LoVo (cell line): ENCODE measurements at regions not wholly inside any gene's neighbourhood (a gene's known extent, or its start where the extent isn't known, plus 50 kb on each side); places are given as distances from the start of the nearest gene placed in this dataset.

Experiments
- DNase-seq: peaks from one replicate; pipeline ENCODE4 v3.0.0-alpha.2; 2016; ENCODE audit warnings: low spot score

- DNase-seq: no peak
These were observed 70.7 kb downstream of the RBFOX3 start for GRCh38 chr17:79539944-79540705.

- no peak for DNase-seq
These were observed 72.6 kb downstream of the RBFOX3 start for GRCh38 chr17:79538291-79538690.

DNA sequence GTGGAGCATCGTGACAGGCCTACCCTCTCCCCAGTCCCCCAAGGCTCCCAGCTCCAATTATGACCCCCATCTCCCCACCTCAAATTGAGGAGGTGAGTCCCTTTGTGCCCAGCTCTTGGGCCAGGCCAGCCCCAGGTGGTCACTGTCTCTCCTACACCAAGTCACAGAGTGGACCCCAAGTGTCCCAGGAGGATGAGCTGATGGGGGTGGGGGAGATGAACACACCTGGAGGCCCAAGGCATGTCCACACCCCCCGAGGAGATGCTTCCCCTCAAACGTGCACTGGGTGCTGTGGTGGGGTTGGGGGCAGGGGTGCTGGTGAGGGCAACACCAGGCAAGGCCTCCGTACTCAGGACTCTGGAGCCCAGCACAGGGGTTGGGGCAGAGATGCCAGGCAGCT is 73.2 kb downstream of the RBFOX3 start:
- DNase-seq: no peak

- no peak for DNase-seq
These were observed 73.8 kb downstream of the RBFOX3 start for GRCh38 chr17:79537061-79537460.

DNA sequence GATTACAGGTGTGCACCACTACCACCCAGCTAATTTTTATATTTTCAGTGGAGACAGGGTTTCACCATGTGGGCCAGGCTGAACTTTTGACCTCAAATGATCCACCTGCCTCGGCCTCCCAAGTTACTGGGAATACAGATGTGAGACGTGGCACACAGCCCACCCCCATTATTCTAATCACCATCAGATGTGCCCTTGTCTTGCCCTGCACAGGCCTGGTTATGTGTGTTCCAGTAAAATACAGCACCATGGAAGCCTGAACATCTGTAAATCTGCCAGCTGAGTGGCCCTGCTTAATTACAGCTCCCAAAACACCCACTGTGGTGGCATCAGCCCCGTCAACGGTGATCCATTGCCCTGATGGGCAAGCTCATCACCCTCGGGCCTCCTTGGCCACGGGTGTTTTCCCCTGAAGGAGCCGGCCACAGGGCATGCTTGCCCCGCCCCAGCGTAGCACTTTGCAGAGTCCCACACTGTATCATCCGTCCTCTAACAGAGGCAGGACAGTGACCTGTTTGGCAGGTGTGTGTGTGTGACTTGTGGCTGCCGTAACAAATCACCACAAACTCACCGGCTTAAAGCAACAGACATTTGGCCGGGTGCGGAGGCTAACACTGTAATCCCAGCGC is 74.5 kb downstream of the RBFOX3 start:
- no peak for DNase-seq

DNA sequence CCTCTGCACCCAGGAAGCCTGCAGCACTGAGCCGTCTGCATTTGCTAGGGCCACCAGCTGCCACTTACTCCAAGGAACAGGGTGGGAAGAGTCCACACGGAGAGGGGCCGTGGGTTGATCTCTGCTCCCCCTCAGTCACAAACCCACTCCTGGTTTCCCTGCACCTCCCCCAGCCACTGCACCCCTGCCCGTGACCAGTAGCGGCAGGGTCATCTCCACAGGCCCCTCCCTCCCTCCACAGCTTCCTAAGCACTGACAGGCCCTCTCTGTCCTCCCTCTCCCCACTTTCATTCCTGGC is 75.2 kb downstream of the RBFOX3 start:
- no peak for DNase-seq

DNA sequence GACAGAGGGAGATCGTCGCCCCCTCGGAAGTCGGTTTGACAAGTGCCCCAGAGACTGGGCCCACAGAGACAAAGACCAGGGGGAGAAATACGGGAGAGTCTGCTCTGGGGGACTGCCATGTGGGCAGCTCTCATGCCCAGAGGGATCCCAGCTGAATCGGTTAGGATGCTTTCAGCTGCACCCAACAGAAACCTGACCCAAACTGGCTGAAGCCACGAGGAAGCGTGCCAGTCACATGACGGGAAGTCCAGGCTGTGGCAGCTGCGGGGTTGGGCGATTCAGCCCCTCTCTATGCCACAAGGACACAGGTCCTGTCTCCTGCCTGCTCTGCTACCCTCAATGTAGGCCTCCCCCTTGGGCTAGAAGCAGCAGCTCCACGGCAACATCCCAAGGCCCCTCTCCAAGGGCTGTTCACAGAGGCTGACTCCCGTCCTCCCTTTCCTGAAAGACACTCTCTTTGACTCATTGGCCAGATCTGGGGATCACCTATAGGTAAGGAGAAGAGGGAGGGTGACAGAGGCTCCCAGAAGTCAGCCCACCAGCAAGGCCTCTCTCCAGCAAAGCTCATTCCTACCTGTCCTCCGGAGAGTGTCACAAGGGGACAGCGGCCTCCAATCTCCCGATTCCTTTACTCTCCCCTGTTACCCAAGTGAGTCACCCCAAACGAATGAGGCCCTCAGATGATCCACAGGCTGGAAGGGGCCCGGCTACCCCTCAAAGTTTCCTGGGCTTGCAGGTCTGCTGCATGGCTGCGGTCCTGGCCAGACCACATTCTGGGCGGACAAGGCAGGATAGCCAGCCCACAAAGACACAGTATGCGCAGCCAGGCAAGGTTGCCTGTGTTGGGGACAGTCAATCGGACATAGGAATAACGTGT is 75.8 kb downstream of the RBFOX3 start:
- DNase-seq: no peak

- no peak for DNase-seq
These were observed 76.7 kb downstream of the RBFOX3 start for GRCh38 chr17:79534111-79534510.

- DNase-seq: no peak
These were observed 77.7 kb downstream of the RBFOX3 start for GRCh38 chr17:79533116-79533515.

- DNase-seq: no peak
These were observed 78.6 kb downstream of the RBFOX3 start for GRCh38 chr17:79532107-79532790.

DNA sequence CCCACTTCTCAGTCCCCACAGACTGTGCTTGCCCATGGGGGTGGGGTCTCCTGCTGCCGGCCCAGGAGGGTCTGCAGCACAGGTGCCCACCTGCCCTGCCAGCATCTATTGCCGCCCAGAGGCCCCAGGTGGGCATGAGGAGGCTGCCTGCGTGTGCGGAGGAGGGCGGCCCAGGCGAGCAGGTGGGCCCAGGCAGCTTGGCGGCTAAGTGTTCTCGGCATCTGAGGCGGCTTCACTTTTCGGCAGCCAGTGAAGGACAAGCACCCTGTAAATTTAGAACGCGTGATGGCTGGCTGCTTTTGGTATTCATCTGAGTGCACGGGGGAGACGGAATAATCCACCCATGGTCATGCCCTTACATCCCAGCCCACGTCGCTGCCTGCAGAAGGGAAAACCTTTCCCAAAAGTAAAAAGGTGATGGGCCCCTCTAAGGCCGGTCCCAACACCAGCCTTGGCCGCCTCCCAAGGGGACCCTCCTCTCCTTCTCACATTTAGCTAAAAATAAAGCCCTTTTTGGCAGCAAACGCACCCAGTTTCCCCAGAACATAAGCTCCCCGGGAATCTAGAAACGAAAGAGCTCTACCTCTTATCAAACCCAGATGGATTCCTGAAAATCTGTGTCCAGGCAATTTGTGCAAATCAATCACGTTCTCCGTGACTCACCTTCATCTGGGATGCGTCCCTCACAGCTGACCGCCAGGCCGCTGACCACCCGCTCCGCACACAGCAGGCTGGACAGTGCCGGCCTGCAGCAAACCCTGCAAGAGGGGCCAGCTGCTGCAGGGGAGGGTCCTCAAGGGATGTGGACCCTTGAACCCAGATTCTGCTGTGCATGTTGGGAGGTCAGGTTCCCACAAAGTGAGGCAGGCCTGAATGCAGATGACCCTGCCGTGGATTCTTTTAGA is 79.4 kb downstream of the RBFOX3 start:
- DNase-seq: no peak

GRCh38 chr17:79530361-79531105 is 80.3 kb downstream of the RBFOX3 start:
- no peak for DNase-seq

DNA sequence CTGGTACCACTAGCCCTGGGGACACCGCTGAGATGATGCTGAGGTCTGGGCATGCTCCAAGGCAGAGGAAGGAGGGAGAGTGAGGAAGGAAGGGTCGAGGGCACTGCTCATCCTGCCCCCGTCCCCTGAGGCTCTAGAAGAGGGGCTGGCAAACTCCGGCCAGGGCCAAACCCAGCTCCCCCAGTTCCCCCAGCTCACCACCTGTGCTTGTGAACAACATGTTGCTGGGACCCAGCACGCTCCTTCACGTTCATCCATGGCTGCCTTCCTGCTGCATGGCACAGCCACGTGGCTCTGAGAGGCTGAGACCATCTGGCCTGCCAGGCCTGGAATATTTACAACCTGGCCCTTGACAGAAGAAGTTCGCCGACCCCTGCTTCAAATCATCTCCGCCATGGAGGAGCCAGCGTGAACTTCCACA is 81.2 kb downstream of the RBFOX3 start:
- no peak for DNase-seq

DNA sequence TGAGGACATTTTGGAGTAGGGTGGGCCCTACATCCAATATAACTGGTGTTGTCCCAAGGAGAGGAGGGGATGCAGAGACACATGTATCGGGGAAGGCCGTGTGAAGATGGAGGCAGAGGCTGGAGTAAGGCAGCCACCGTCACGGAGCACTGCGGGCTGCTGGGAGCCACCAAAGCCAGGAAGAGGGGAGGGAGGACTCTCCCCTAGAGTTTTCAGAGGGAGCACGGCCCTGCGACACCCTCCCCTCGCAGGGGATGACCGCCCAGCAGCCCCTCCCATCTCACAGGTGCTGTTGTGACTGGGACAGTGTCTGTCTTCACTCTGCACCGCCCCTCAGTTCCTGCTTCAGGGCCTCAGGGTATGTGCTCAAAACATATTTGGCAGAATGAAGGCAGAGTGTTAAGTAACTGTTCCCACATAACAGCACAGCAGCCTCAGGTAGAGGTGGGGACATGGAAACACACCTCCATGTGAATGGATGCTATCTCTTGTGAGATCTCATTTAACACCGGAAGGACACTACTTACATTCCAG is 82.2 kb downstream of the RBFOX3 start:
- no peak for DNase-seq

DNA sequence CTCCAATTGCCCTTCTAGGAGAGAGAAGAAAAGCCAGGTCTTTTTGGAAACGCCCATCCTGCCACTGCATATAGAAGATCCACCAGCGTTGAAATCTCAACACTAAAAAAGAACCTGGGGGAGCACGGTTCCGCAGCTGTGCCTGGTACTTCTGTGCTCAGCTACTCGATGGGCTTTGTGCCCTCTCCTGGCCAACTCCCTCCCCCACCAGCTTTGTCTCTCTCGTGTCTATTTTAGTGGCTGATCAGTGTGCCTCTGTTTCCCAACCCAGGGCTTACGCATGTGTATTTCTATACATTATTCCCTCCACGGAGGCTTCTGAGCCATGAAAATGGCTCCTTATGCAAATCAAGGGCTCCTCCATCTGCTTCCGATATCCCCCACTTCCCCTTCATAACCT is 83.5 kb downstream of the RBFOX3 start:
- no peak for DNase-seq

GRCh38 chr17:79525793-79526677 is 84.8 kb downstream of the RBFOX3 start:
- no peak for DNase-seq

DNA sequence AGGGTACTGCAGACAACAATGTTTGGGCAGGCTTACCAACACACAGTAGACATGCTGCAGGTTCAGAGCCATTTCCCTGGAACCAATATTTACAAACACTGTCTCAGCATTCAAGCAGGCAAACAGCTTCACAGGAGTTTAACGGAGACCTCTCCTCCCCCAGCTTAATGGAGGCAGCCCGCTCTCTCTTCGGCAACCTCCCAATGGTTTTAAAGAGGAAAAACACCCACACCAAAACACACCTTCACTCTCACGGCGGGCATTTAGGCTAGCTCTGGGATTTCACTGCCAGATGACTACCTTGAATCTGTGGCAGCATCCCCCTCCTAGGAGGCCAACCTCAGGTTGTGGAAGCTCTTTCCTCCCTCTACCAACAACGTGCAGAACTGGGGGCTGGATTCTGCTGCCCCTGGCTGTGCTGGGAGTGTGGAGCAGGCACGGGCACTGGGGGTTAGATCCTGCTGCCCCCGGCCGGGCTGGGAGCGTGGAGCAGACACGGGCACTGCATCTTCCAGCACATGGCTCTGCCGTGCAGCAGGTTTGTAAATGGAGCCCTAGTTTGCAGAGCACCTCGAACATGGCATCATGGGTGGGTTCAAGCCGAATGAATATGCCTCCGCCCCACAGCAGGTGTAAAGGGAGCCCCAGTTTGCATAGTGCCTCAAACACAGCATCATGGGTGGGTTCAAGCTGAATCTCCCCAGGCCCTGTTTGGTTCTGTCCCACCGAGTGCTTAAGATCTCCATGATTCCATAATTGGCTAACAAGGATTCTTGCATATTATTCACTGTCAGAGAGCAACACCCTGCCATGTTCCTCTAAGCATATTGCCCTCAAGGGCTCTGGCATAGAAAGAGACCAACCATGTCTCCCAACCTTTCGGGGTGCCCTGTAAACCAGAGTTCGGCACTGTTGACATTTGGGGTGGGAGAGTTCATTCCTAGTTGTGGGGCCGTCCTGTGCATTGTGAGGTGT is 86.4 kb downstream of the RBFOX3 start:
- DNase-seq: no peak

DNA sequence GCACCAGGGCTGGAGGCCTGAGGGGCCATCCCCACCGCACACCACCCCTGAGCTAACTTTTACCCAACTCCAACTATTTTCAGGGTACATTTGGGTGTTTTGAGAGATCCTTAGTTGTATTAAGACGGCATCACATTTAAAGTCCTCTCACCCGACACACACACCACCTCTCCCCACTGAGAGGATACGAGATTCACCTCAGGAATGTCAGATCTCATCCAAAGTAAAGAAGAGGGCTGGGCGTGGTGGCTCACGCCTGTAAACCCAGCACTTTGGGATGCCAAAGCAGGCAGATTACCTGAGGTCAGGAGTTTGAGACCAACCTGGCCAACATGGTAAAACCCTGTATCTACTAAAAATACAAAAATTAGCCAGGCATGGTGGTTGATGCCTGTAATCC is 88.4 kb downstream of the RBFOX3 start:
- DNase-seq: no peak
